Natural killer cell (primary cell): ENCODE measurements at regions not wholly inside any gene's neighbourhood (a gene's known extent, or its start where the extent isn't known, plus 50 kb on each side); places are given as distances from the start of the nearest gene placed in this dataset.
A peak's percentile ranks its signal among the peaks of the same experiment; 100 is the strongest.

Experiments used
- ATAC-seq, 3 donors: fragments of 150-1000 bp in 2 of 3; fragments of 200-7000 bp in 1 of 3; cut with Tn5 transposase; 1 replicate in 1 of 3; 2 replicates in 2 of 3; pipeline ENCODE4 v1.10.0; 2021; ENCODE audit warnings: mild to moderate bottlenecking in 2 of 3, moderate library complexity in 2 of 3
- DNase-seq, 2 donors: peaks; one replicate each; pipeline versions ENCODE4 v3.0.0 to v3.0.0-alpha.2; 2013 to 2021; ENCODE audit warnings: mixed read lengths in 1 of 2
- H3K27ac ChIP-seq: one replicate; pipeline ENCODE4 v1.5.1; 2013; ENCODE audit warnings: mild to moderate bottlenecking, low read length
- H3K27me3 ChIP-seq: one replicate; pipeline ENCODE4 v1.6.1; 2013; ENCODE audit warnings: low read length; ENCODE audit not compliant: control insufficient read depth, insufficient read depth
- H3K36me3 ChIP-seq: one replicate; pipeline ENCODE4 v1.6.1; 2013; ENCODE audit warnings: low read length; ENCODE audit not compliant: control insufficient read depth, insufficient read depth
- H3K4me1 ChIP-seq: one replicate; pipeline ENCODE4 v1.6.1; 2013; ENCODE audit warnings: low read length; ENCODE audit not compliant: control insufficient read depth, insufficient read depth
- H3K4me3 ChIP-seq: one replicate; pipeline ENCODE4 v1.5.1; 2013; ENCODE audit warnings: low read length
- H3K9me3 ChIP-seq: one replicate; pipeline ENCODE4 v1.6.1; 2013; ENCODE audit warnings: low read length; ENCODE audit not compliant: control insufficient read depth, insufficient read depth
- H3K27ac Mint-ChIP-seq, 2 donors: one replicate each; pipeline ENCODE4 v1.8.0; 2022; ENCODE audit warnings: mild to moderate bottlenecking in 2 of 2, mixed read lengths in 2 of 2, moderate library complexity in 1 of 2
- H3K27me3 Mint-ChIP-seq, 2 donors: one replicate each; pipeline ENCODE4 v1.8.0; 2022; ENCODE audit warnings: low read depth in 2 of 2, mixed read lengths in 2 of 2
- H3K36me3 Mint-ChIP-seq: one replicate; pipeline ENCODE4 v1.8.0; 2022; ENCODE audit warnings: mixed read lengths
- H3K4me1 Mint-ChIP-seq, 2 donors: one replicate each; pipeline ENCODE4 v1.8.0; 2022; ENCODE audit warnings: mixed read lengths in 2 of 2
- H3K4me3 Mint-ChIP-seq: one replicate; pipeline ENCODE4 v1.8.0; 2022; ENCODE audit warnings: mild to moderate bottlenecking, moderate library complexity, mixed read lengths
- H3K9me3 Mint-ChIP-seq, 2 donors: one replicate each; pipeline ENCODE4 v1.8.0; 2022; ENCODE audit warnings: mixed read lengths in 2 of 2
- CTCF ChIP-seq: fragments of 200-600 bp; IDR thresholded peaks from one replicate; pipeline ENCODE4 v1.8.0; 2022; ENCODE audit warnings: antibody characterized with exemption
- WGBS: methylation state at CpG from one replicate; pipeline ENCODE4 v1.1.7; 2013; ENCODE audit warnings: missing lambda C conversion rate; ENCODE audit not compliant: insufficient coverage; 5-methylcytosine and 5-hydroxymethylcytosine counted together
- intact Hi-C: fragments of 100-400 bp; cut with micrococcal nuclease; formaldehyde crosslinking; loops from one replicate; pipeline ENCODE4 v1.14.2; 2022

- no peaks in the 10 kb centered on the region for H3K9me3 Mint-ChIP-seq
- peaks cover 6% of the 10 kb centered on the region for H3K4me1 ChIP-seq
- peaks cover 5% of the 10 kb centered on the region for H3K27me3 ChIP-seq
- H3K36me3 Mint-ChIP-seq = no peaks in the 10 kb centered on the region
- peaks cover 15 to 17% of the 10 kb centered on the region in 2 donors for H3K4me1 Mint-ChIP-seq
- no peak for TF ChIP-seq CTCF
- no peak overlapping the region for H3K4me3 ChIP-seq
- WGBS = 79% methylated on average over 1 of the region's 1 CpG
- peak overlapping the region in 1 of 2 donors; percentile 75 for H3K27ac Mint-ChIP-seq
- H3K27ac ChIP-seq = no peak overlapping the region
- peaks cover 43 to 61% of the 10 kb centered on the region in 2 donors for H3K27me3 Mint-ChIP-seq
- intact Hi-C loops = loop anchor here (5.0 kb wide), 1 partner anchor 72 kb away; no protein-coding TSS in a partner anchor
- no peaks in the 10 kb centered on the region for H3K9me3 ChIP-seq
- DNase-seq (no peak), ATAC-seq (no peak)
- no peaks in the 10 kb centered on the region for H3K36me3 ChIP-seq
- no peak overlapping the region for H3K4me3 Mint-ChIP-seq
Measured at GRCh38 chr13:99124046-99124400, 76.6 kb upstream of the UBAC2 start.

- intact Hi-C loops = loop anchor here (5.0 kb wide), 1 partner anchor 73 kb away; no protein-coding TSS in a partner anchor
Measured at GRCh38 chr13:99124794-99125316, 75.8 kb upstream of the UBAC2 start.

GRCh38 chr13:99125326-99125915, 75.2 kb upstream of the UBAC2 start:
- no peaks in the 10 kb centered on the region for H3K36me3 Mint-ChIP-seq
- H3K4me3 Mint-ChIP-seq = no peak overlapping the region
- TF ChIP-seq CTCF = no peak
- peaks cover 5% of the 10 kb centered on the region for H3K27me3 ChIP-seq
- H3K4me3 ChIP-seq = no peak overlapping the region
- H3K9me3 Mint-ChIP-seq = no peaks in the 10 kb centered on the region
- intact Hi-C loops = no loop called here
- ATAC-seq = no peak
- peaks cover 38 to 47% of the 10 kb centered on the region in 2 donors for H3K27me3 Mint-ChIP-seq
- H3K27ac ChIP-seq = no peak overlapping the region
- no peaks in the 10 kb centered on the region for H3K36me3 ChIP-seq
- DNase-seq = no peak
- peak overlapping the region; percentile 17 to 75 for H3K27ac Mint-ChIP-seq
- peaks cover 6% of the 10 kb centered on the region for H3K4me1 ChIP-seq
- H3K4me1 Mint-ChIP-seq = peaks cover 15 to 17% of the 10 kb centered on the region in 2 donors
- 79% methylated on average over 9 of the region's 9 CpGs for WGBS
- H3K9me3 ChIP-seq = no peaks in the 10 kb centered on the region

More at GRCh38 chr13:99124794-99125316, 75.8 kb upstream of the UBAC2 start:
- no peaks in the 10 kb centered on the region for H3K36me3 ChIP-seq
- peaks cover 6% of the 10 kb centered on the region for H3K4me1 ChIP-seq
- Mint-ChIP-seq H3K27me3 (peaks cover 43 to 52% of the 10 kb centered on the region in 2 donors), H3K27ac (peak overlapping the region; percentile 17 to 75), H3K9me3 (no peaks in the 10 kb centered on the region), H3K4me1 (peaks cover 15 to 17% of the 10 kb centered on the region in 2 donors), H3K36me3 (no peaks in the 10 kb centered on the region), H3K4me3 (no peak overlapping the region)
- WGBS = 9% methylated on average over 5 of the region's 9 CpGs
- no peaks in the 10 kb centered on the region for H3K9me3 ChIP-seq
- H3K4me3 ChIP-seq = no peak overlapping the region
- TF ChIP-seq CTCF = no peak
- H3K27me3 ChIP-seq = peaks cover 5% of the 10 kb centered on the region
- H3K27ac ChIP-seq = no peak overlapping the region
- peak; percentile 81 to 91 (median 83) for ATAC-seq
- peak in 1 of 2 donors; percentile 51 for DNase-seq

- no peak overlapping the region for H3K4me3 ChIP-seq
- no peaks in the 10 kb centered on the region for H3K36me3 Mint-ChIP-seq
- no peak overlapping the region for H3K27ac ChIP-seq
- intact Hi-C loops = no loop called here
- no peaks in the 10 kb centered on the region for H3K9me3 ChIP-seq
- H3K4me3 Mint-ChIP-seq = no peak overlapping the region
- DNase-seq (no peak), ATAC-seq (no peak)
- H3K9me3 Mint-ChIP-seq = no peaks in the 10 kb centered on the region
- H3K4me1 ChIP-seq = peaks cover 6% of the 10 kb centered on the region
- H3K27me3 Mint-ChIP-seq = peaks cover 30 to 42% of the 10 kb centered on the region in 2 donors
- TF ChIP-seq CTCF = no peak
- H3K36me3 ChIP-seq = no peaks in the 10 kb centered on the region
- WGBS = 76% methylated on average over 2 of the region's 2 CpGs
- H3K4me1 Mint-ChIP-seq = peaks cover 15 to 17% of the 10 kb centered on the region in 2 donors
- peaks cover 3% of the 10 kb centered on the region for H3K27me3 ChIP-seq
- no peak overlapping the region for H3K27ac Mint-ChIP-seq
Measured at GRCh38 chr13:99126821-99127220, 73.8 kb upstream of the UBAC2 start.
